GM19328 (cell line): ENCODE measurements at regions not wholly inside any gene's neighbourhood (a gene's known extent, or its start where the extent isn't known, plus 50 kb on each side); places are given as distances from the start of the nearest gene placed in this dataset.

Experiments used
- ATAC-seq: cut with Tn5 transposase; IDR thresholded peaks from one replicate; pipeline ENCODE4 v1.9.1; 2021; ENCODE audit warnings: mild to moderate bottlenecking, moderate library complexity; ENCODE audit not compliant: unreplicated experiment

GRCh38 chr22:47710135-47710534 is 947.7 kb downstream of the TBC1D22A start:
- ATAC-seq: no peak

GRCh38 chr22:47705350-47705749 is 942.9 kb downstream of the TBC1D22A start:
- no peak for ATAC-seq

- ATAC-seq: no peak
Measured at GRCh38 chr22:47698906-47699305, 936.5 kb downstream of the TBC1D22A start.

DNA sequence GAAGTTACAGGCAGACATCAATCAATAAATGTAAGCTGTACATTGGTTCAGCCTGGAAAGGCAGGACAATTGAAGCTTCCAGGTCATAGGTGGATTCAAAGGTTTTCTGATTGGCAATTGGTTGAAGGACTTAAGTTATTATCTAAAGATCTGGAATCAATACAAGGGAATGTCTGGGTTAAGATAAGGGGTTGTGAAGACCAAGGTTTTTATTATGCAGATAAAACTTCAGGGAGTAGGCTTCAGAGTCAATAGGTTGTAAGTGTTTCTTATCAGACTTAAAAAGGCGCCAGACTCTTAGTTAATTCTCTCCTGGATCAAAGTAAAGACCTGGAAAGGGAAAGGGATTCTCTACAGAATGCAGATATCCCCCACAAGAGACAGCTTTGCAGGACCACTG is 935.4 kb downstream of the TBC1D22A start:
- ATAC-seq: no peak

- ATAC-seq: no peak
Measured at GRCh38 chr22:47696776-47697175, 934.3 kb downstream of the TBC1D22A start.

- ATAC-seq: no peak
Measured at GRCh38 chr22:47695176-47695575, 932.7 kb downstream of the TBC1D22A start.

GRCh38 chr22:47694536-47695130 is 932.2 kb downstream of the TBC1D22A start:
- ATAC-seq: no peak

- no peak for ATAC-seq
Measured at GRCh38 chr22:47693606-47694005, 931.2 kb downstream of the TBC1D22A start.

- no peak for ATAC-seq
Measured at GRCh38 chr22:47692811-47693210, 930.4 kb downstream of the TBC1D22A start.

DNA sequence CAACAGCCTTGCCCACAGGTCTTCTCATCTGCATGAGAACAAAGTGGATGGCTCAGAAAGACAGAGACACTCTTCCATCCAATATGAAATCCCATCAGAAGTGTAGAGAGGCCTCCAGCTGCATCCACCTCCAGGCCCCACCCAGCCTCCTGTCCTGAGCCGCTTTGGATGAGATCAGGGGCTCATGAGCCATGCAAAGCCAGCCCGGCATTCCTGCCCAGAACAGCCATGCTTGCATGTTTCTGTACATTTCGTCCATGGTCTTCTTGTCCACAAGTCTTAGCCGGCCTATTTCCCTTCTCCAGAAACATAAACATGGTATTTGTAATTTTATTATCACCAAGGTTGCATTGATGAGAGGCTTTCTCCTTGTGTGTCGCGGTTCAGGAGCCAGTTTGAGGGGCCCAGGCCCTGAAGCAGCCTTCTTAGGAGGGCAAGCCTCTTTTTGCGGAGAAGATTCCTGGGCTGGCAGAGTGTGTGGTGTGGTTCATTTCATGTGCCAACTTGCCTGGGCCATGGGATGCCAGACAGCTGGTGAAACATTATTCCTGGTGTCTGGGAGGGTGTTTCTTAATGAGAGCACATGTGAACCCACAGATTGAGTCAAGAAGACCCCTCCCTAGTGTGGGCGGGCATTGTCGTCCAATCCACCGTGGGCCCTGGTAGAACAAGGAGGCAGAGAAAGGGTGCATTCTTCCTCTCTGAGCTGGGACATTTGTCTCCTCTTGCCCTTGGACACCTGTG is 928.9 kb downstream of the TBC1D22A start:
- no peak for ATAC-seq

DNA sequence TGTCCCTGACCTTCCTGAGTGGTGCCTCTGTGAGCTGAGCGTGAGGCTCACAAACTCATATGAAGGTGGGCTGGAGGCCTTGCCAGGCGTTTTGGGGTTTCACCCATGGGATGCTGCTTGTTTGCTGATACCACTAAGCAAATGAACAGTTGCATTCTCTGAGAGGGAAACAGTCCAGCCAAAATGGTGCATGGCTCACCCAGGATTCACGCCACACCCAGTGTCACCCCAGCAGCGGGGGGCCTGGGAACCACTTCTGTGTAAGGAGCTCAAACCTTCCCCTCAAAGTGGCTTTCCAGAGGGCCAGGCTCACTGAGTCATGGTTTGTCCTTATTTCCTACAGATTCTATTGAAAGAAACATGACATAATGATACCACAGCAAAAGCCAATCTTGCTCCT is 928.1 kb downstream of the TBC1D22A start:
- ATAC-seq: no peak

DNA sequence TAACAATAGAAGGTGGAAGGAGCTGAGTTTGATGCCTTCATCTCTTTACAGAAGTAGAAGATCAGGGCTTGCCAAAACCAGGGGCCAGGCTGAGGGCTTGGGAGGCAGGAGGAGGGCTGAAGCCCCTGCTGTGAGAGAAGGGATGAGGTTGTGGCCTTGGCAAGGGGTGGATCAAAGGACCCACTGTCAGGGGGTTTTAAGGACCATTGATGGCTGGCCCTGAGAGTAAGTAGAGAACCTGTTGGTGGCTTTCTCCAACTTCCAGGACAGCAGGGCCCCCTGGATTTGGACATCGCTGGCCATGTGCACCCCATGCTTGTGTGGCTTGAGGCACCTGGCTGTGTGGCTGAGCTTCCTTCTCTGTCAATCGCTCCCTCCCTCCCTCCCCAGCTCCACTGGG is 927.7 kb downstream of the TBC1D22A start:
- no peak for ATAC-seq

GRCh38 chr22:47687776-47688175 is 925.3 kb downstream of the TBC1D22A start:
- no peak for ATAC-seq

- no peak for ATAC-seq
Measured at GRCh38 chr22:47687346-47687655, 924.9 kb downstream of the TBC1D22A start.

- no peak for ATAC-seq
Measured at GRCh38 chr22:47686594-47687345, 924.3 kb downstream of the TBC1D22A start.

GRCh38 chr22:47681411-47682165 is 919.1 kb downstream of the TBC1D22A start:
- no peak for ATAC-seq

GRCh38 chr22:47678636-47679287 is 916.3 kb downstream of the TBC1D22A start:
- ATAC-seq: no peak

DNA sequence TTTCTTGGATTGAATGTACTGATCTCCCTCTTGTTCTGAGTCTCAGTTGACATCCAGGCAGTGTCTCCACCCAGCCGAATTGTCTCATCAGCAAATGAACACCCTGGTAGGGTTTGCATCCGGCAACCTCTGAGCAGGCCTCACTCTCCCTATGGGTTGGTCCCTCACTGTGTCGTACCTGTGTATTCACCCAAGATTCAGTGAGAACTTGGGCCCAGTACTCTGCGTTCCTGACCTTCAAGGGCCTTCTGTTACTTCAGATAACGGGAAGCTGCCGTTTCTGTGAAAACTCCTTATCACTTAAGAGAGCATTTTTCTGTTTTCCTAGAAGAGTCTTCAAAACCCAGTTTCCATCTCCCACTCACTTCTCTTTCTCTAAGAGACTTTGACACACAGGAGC is 915.6 kb downstream of the TBC1D22A start:
- ATAC-seq: no peak

DNA sequence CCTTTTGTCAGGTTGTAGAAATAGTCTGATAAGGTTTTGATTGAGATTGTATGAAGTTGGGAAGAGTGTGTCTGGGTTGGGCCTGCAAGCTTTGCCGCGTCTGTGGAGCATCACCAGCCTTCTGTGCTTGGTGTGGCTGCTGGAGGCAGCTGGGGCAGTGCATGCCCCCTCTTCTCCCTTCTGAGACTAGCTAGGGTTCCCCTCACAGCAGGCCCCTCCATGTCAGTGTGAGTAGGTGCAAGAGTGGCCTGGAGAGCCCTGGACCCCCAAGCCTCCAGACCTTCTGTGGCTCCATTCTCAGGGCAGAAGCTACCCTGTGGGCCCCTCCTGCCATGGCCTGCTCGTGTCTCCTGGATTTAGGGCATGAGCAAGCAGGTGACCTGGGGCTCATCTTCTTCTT is 914.2 kb downstream of the TBC1D22A start:
- ATAC-seq: no peak

DNA sequence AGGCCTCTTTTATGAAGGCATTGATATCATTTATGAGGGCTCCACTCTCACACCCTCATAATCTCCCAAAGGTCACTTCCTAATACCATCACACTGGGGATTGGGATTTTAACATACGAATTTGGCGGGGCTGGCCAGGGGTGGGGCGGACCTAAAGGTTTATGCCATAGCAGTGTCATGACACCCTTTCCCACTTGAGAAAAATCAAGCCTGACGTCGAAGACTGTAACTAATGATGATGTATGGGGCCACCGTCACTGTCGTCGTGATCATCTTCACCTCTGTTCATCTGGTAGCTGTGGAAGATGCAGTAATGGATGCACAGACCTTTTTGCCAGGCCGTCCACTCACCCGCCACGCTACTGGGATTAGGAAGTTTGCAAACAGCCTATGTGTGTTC is 912.1 kb downstream of the TBC1D22A start:
- no peak for ATAC-seq

DNA sequence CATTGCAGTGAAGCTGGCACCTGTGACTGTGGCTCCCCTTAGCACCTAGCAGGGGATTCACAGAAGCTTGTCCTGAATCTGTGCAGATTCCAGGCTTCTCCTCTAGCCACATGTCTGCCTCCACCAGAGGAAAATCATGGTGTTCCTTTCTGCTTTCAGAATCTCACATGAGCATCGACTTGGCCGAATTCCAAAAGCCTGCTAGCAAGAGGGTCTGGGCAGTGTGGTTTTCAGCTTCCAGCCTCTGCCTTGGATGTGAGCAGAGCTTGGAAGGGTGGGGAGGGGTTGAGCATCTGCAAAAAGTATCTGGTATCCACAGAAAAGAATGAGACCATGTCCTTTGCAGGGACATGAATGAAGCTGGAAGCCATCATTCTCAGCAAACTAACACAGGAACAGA is 911.1 kb downstream of the TBC1D22A start:
- ATAC-seq: no peak
